ENCODE measurements at regions not wholly inside any gene's neighbourhood (a gene's known extent, or its start where the extent isn't known, plus 50 kb on each side); places are given as distances from the start of the nearest gene placed in this dataset.

- TF ChIP-seq ATF3 (IDR thresholded peaks at IDR 0.05), result no peak
- TF ChIP-seq POLR2A (IDR thresholded peaks at IDR 0.05; ENCODE audit: borderline replicate concordance, extremely low read depth, insufficient read depth, insufficient read length), result no peak
- no peak for TF ChIP-seq TCF7L2 (IDR thresholded peaks at IDR 0.05; ENCODE audit: borderline replicate concordance, extremely low read depth, insufficient read depth, insufficient read length)
- TF ChIP-seq CTCF (IDR thresholded peaks at IDR 0.05 in 2 of 3, conservative IDR thresholded peaks at IDR 0.05 in 1 of 3; ENCODE audit: borderline replicate concordance in 1 of 3, insufficient read depth in 1 of 3, low read depth in 2 of 3, low read length in 2 of 3), result no peak
- TF ChIP-seq, protein P1, sequence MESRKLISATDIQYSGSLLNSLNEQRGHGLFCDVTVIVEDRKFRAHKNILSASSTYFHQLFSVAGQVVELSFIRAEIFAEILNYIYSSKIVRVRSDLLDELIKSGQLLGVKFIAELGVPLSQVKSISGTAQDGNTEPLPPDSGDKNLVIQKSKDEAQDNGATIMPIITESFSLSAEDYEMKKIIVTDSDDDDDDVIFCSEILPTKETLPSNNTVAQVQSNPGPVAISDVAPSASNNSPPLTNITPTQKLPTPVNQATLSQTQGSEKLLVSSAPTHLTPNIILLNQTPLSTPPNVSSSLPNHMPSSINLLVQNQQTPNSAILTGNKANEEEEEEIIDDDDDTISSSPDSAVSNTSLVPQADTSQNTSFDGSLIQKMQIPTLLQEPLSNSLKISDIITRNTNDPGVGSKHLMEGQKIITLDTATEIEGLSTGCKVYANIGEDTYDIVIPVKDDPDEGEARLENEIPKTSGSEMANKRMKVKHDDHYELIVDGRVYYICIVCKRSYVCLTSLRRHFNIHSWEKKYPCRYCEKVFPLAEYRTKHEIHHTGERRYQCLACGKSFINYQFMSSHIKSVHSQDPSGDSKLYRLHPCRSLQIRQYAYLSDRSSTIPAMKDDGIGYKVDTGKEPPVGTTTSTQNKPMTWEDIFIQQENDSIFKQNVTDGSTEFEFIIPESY (IDR thresholded peaks at IDR 0.05; ENCODE audit: extremely low read depth, insufficient replicate concordance, low read length), result no peak
- TF ChIP-seq EGR1 (IDR thresholded peaks at IDR 0.05; ENCODE audit: low read depth), result no peak
- no peak for TF ChIP-seq ZNF274 (IDR thresholded peaks at IDR 0.05; ENCODE audit: low read depth, low read length)
- TF ChIP-seq RAD21 (IDR thresholded peaks at IDR 0.05; ENCODE audit: low read depth), result no peak
- no peak for TF ChIP-seq CBX3 (IDR thresholded peaks at IDR 0.05; ENCODE audit: low read depth)
- no peak for TF ChIP-seq SRF (IDR thresholded peaks at IDR 0.05; ENCODE audit: low read depth)
- TF ChIP-seq FOSL1 (IDR thresholded peaks at IDR 0.05; ENCODE audit: low read depth), result no peak
- no peak for TF ChIP-seq REST (IDR thresholded peaks at IDR 0.05; ENCODE audit: low read depth)
- TF ChIP-seq ZFX (IDR thresholded peaks at IDR 0.05), result no peak
- Histone ChIP-seq H3K36me3 (ENCODE audit: control insufficient read depth in 1 of 2, insufficient read depth in 2 of 2, low read length in 2 of 2) (no peaks in the 10 kb centered on the region), H3K9me3 (ENCODE audit: control insufficient read depth in 1 of 2, insufficient read depth in 1 of 2, low read depth in 1 of 2, low read length in 2 of 2) (no peaks in the 10 kb centered on the region), H3K4me2 (ENCODE audit: low read length) (no peak overlapping the region), H3K9me2 (ENCODE audit: insufficient read depth) (no peaks in the 10 kb centered on the region), H4K20me1 (ENCODE audit: insufficient read depth) (no peaks in the 10 kb centered on the region), H3K4me3 (replicated peaks in 1 of 2; ENCODE audit: low read depth in 1 of 2, low read length in 2 of 2) (no peak overlapping the region), H3K4me1 (ENCODE audit: control insufficient read depth in 1 of 2, insufficient read depth in 2 of 2, low read length in 2 of 2) (no peaks in the 10 kb centered on the region), H3K9ac (ENCODE audit: low read length) (no peak overlapping the region), H2AFZ (ENCODE audit: low read depth, low read length, poor library complexity, severe bottlenecking) (no peak overlapping the region), H3K27ac (ENCODE audit: low read depth, low read length) (no peak overlapping the region), H3K79me2 (ENCODE audit: insufficient read depth, low read length) (no peaks in the 10 kb centered on the region), H3K27me3 (ENCODE audit: insufficient read depth, low read length) (no peaks in the 10 kb centered on the region)
- ChIA-PET CTCF (interaction anchor here (1.4 to 2.0 kb wide), 2 partner anchors 12 to 782 kb away, joined by 4 to 5 read pairs; no protein-coding TSS in a partner anchor), RAD21 (ENCODE audit: low non-redundant PET in 1 of 2, low total read pairs in 2 of 2, uncharacterized antibody in 2 of 2, unreplicated experiment in 2 of 2) (no interaction called here), POLR2A (no interaction called here)
- no peak for DNase-seq (ENCODE audit: low read depth, low spot score)
- intact Hi-C loops (cut with micrococcal nuclease), result loop anchor here (10.0 kb wide), 1 partner anchor 1250 kb away; no protein-coding TSS in a partner anchor
- BruUV-seq (replicated peaks), result no TSS peak
- ATAC-seq, result no peak
Measured at GRCh38 chr6:148164645-148165044, 178.0 kb upstream of the SASH1 start.
